Gastroesophageal sphincter (tissue), 4 donors: ENCODE measurements at regions not wholly inside any gene's neighbourhood (a gene's known extent, or its start where the extent isn't known, plus 50 kb on each side); places are given as distances from the start of the nearest gene placed in this dataset.
"Not testable (repeated sequence)": the region's sequence is repeated elsewhere in the genome, so short reads cannot be mapped to it uniquely, and the experiment has no call there.

Experiments
- ATAC-seq: fragments of 150-250 bp; one replicate; pipeline ENCODE4 v1.9.1; 2016; ENCODE audit warnings: mild to moderate bottlenecking, moderate library complexity
- H3K27ac ChIP-seq, 4 donors: fragments of 200-600 bp; sonication (generic) in 3 of 4; 1 replicate in 3 of 4; 2 replicates in 1 of 4; pipeline ENCODE4 v1.5.1; 2016 to 2019
- H3K27me3 ChIP-seq: fragments of 200-600 bp; sonication (generic); one replicate; pipeline ENCODE4 v1.5.1; 2019
- H3K36me3 ChIP-seq, 2 donors: fragments of 200-600 bp; sonication (generic); one replicate each; pipeline ENCODE4 v1.5.1; 2019; ENCODE audit warnings: control low read depth in 1 of 2
- H3K4me1 ChIP-seq, 3 donors: fragments of 200-600 bp; sonication (generic); 1 replicate in 2 of 3; 2 replicates in 1 of 3; pipeline ENCODE4 v1.5.1; 2016 to 2019; ENCODE audit warnings: control low read depth in 2 of 3
- H3K4me3 ChIP-seq, 2 donors: fragments of 200-600 bp; sonication (generic); one replicate each; pipeline ENCODE4 v1.5.1; 2019; ENCODE audit warnings: mild to moderate bottlenecking in 1 of 2, moderate library complexity in 1 of 2
- H3K9me3 ChIP-seq, 3 donors: fragments of 200-600 bp; sonication (generic); one replicate each; pipeline ENCODE4 v1.5.1; 2017 to 2019; ENCODE audit warnings: control low read depth in 2 of 3
- EP300 ChIP-seq: sonication (generic); formaldehyde crosslinking; IDR thresholded peaks from one replicate; pipeline ENCODE4 v1.6.1; 2017; ENCODE audit warnings: antibody characterized with exemption, mild to moderate bottlenecking
- POLR2A ChIP-seq, 2 donors: fragments of 450-650 bp; IDR thresholded peaks; one replicate each; pipeline ENCODE4 v1.6.1; 2017; ENCODE audit warnings: antibody characterized with exemption in 2 of 2, mild to moderate bottlenecking in 2 of 2, moderate library complexity in 1 of 2
- POLR2AphosphoS5 ChIP-seq: sonication (generic); formaldehyde crosslinking; IDR thresholded peaks from one replicate; pipeline ENCODE4 v1.6.1; 2017; ENCODE audit warnings: antibody characterized with exemption
- WGBS, 2 donors: methylation state at CpG; one replicate each; pipeline ENCODE4 v1.1.5; 2018; ENCODE audit warnings: low coverage in 1 of 2; 5-methylcytosine and 5-hydroxymethylcytosine counted together
- TF ChIP-seq, protein P1 (sequence below), 4 experiments: fragments of 200-600 bp in 2 of 4; fragments of 450-650 bp in 2 of 4; sonication (generic) in 1 of 4; IDR thresholded peaks; one replicate each; pipeline ENCODE4 v1.5.1; 2017 to 2019; ENCODE audit warnings: antibody characterized with exemption in 4 of 4, mild to moderate bottlenecking in 2 of 4, moderate library complexity in 2 of 4

DNA sequence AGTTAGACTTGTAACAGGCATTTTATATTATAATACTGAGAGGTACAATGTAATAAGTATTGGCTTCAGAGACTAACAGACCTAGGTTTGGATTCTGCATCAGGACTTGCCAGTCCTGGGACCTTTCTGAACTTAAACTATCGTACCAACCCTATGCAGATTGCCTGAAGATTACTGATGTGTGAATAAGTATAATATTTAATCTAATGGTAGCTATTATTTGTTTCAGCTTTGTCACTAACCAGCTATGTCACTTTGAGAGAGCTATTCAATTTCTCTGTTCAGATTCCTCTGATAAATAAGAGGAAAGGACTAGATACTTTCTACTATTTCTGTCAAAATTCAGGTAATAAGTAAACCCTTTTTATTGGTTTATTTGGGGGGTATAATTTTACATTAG lies 184.4 kb upstream of the NECTIN3 start:
- no peak for ATAC-seq
- Histone ChIP-seq H3K27ac (no peak overlapping the region), H3K4me3 (no peak overlapping the region), H3K4me1 (no peaks in the 10 kb centered on the region), H3K9me3 (no peaks in the 10 kb centered on the region), H3K36me3 (no peaks in the 10 kb centered on the region), H3K27me3 (no peaks in the 10 kb centered on the region)
- TF ChIP-seq, protein P1, sequence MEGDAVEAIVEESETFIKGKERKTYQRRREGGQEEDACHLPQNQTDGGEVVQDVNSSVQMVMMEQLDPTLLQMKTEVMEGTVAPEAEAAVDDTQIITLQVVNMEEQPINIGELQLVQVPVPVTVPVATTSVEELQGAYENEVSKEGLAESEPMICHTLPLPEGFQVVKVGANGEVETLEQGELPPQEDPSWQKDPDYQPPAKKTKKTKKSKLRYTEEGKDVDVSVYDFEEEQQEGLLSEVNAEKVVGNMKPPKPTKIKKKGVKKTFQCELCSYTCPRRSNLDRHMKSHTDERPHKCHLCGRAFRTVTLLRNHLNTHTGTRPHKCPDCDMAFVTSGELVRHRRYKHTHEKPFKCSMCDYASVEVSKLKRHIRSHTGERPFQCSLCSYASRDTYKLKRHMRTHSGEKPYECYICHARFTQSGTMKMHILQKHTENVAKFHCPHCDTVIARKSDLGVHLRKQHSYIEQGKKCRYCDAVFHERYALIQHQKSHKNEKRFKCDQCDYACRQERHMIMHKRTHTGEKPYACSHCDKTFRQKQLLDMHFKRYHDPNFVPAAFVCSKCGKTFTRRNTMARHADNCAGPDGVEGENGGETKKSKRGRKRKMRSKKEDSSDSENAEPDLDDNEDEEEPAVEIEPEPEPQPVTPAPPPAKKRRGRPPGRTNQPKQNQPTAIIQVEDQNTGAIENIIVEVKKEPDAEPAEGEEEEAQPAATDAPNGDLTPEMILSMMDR (IDR thresholded peaks at IDR 0.05), result no peak
- no peak for TF ChIP-seq POLR2AphosphoS5
- TF ChIP-seq POLR2A (IDR thresholded peaks at IDR 0.05), result no peak
- TF ChIP-seq EP300, result no peak
- WGBS, 2 donors, result 95 to 100% methylated on average over 1 of the region's 1 CpG

GRCh38 chr3:110888625-110889375 lies 182.8 kb upstream of the NECTIN3 start:
- not testable (repeated sequence) for ATAC-seq, H3K36me3 ChIP-seq
- WGBS, 2 donors, result 95 to 98% methylated on average over 17 to 21 of the region's 33 CpGs

GRCh38 chr3:110889376-110889699 lies 182.3 kb upstream of the NECTIN3 start:
- WGBS, 2 donors, result no CpG with 5 or more reads among the region's 3 CpGs
- H3K27ac ChIP-seq, H3K4me1 ChIP-seq, H3K36me3 ChIP-seq, ATAC-seq, H3K4me3 ChIP-seq, H3K27me3 ChIP-seq, H3K9me3 ChIP-seq: not testable (repeated sequence)

More at GRCh38 chr3:110888625-110889375, 182.8 kb upstream of the NECTIN3 start:
- H3K4me3 ChIP-seq, H3K27me3 ChIP-seq, H3K4me1 ChIP-seq, H3K9me3 ChIP-seq, H3K27ac ChIP-seq: not testable (repeated sequence)

- TF ChIP-seq POLR2AphosphoS5, result no peak
- no peak for TF ChIP-seq EP300
- TF ChIP-seq, protein P1 (IDR thresholded peaks at IDR 0.05), result no peak
- TF ChIP-seq POLR2A (IDR thresholded peaks at IDR 0.05), result no peak
- 89 to 100% methylated on average over 2 of the region's 2 CpGs for WGBS, 2 donors
- H3K27ac ChIP-seq, result no peak overlapping the region
- H3K4me3 ChIP-seq, result no peak overlapping the region
- no peaks in the 10 kb centered on the region for H3K4me1 ChIP-seq
- no peaks in the 10 kb centered on the region for H3K27me3 ChIP-seq
- ATAC-seq, result no peak
- no peaks in the 10 kb centered on the region for H3K36me3 ChIP-seq
- H3K9me3 ChIP-seq, result no peaks in the 10 kb centered on the region
Observed at GRCh38 chr3:110894574-110894973, 177.0 kb upstream of the NECTIN3 start.

GRCh38 chr3:110895054-110895453 lies 176.6 kb upstream of the NECTIN3 start:
- 75% methylated on average over 1 of the region's 1 CpG; no CpG with 5 or more reads in 1 of the 2 donors for WGBS, 2 donors
- Histone ChIP-seq H3K4me3 (no peak overlapping the region), H3K36me3 (no peaks in the 10 kb centered on the region), H3K9me3 (no peaks in the 10 kb centered on the region), H3K27me3 (no peaks in the 10 kb centered on the region), H3K4me1 (no peaks in the 10 kb centered on the region), H3K27ac (no peak overlapping the region)
- TF ChIP-seq POLR2AphosphoS5 (no peak), POLR2A (IDR thresholded peaks at IDR 0.05) (no peak), EP300 (no peak)
- TF ChIP-seq, protein P1 (IDR thresholded peaks at IDR 0.05), result no peak
- ATAC-seq, result no peak

GRCh38 chr3:110897046-110897445 lies 174.6 kb upstream of the NECTIN3 start:
- Histone ChIP-seq H3K4me3 (no peak overlapping the region), H3K27me3 (no peaks in the 10 kb centered on the region), H3K9me3 (no peaks in the 10 kb centered on the region), H3K4me1 (no peaks in the 10 kb centered on the region), H3K36me3 (no peaks in the 10 kb centered on the region), H3K27ac (no peak overlapping the region)
- no peak for ATAC-seq
- TF ChIP-seq POLR2AphosphoS5 (no peak), POLR2A (IDR thresholded peaks at IDR 0.05) (no peak), EP300 (no peak)
- TF ChIP-seq, protein P1 (IDR thresholded peaks at IDR 0.05), result no peak
- WGBS, 2 donors, result 96 to 100% methylated on average over 1 to 2 of the region's 2 CpGs
